Inflammatory macrophage treated with lipopolysaccharide for 4 hours (primary cell): ENCODE measurements at regions not wholly inside any gene's neighbourhood (a gene's known extent, or its start where the extent isn't known, plus 50 kb on each side); places are given as distances from the start of the nearest gene placed in this dataset.
"Not testable (repeated sequence)": the region's sequence is repeated elsewhere in the genome, so short reads cannot be mapped to it uniquely, and the experiment has no call there.

Experiments used
- DNase-seq: peaks from one replicate; pipeline ENCODE4 v3.0.0-alpha.2; 2020

GRCh38 chr7:115789473-115789872 lies 241.1 kb downstream of the TFEC start:
- not testable (repeated sequence) for DNase-seq

GRCh38 chr7:115782696-115783490 lies 247.7 kb downstream of the TFEC start:
- no peak for DNase-seq

GRCh38 chr7:115779561-115779960 lies 251.0 kb downstream of the TFEC start:
- no peak for DNase-seq

GRCh38 chr7:115775981-115776380 lies 254.6 kb downstream of the TFEC start:
- no peak for DNase-seq

- no peak for DNase-seq
These were observed 267.2 kb downstream of the TFEC start for GRCh38 chr7:115763347-115763746.

- DNase-seq, result no peak
These were observed 272.5 kb downstream of the TFEC start for GRCh38 chr7:115758025-115758424.

GRCh38 chr7:115754226-115754625 lies 276.3 kb downstream of the TFEC start:
- no peak for DNase-seq

- no peak for DNase-seq
These were observed 280.6 kb downstream of the TFEC start for GRCh38 chr7:115749924-115750323.

- no peak for DNase-seq
These were observed 282.3 kb downstream of the TFEC start for GRCh38 chr7:115748123-115748738.

GRCh38 chr7:115747174-115747573 lies 283.4 kb downstream of the TFEC start:
- no peak for DNase-seq

- no peak for DNase-seq
These were observed 290.5 kb downstream of the TFEC start for GRCh38 chr7:115740043-115740442.

GRCh38 chr7:115734641-115735040 lies 295.9 kb downstream of the TFEC start:
- DNase-seq, result no peak

- no peak for DNase-seq
These were observed 298.6 kb downstream of the TFEC start for GRCh38 chr7:115731796-115732471.

GRCh38 chr7:115728518-115728917 lies 302.0 kb downstream of the TFEC start:
- DNase-seq, result no peak

- no peak for DNase-seq
These were observed 306.0 kb downstream of the TFEC start for GRCh38 chr7:115724400-115725056.

- DNase-seq, result no peak
These were observed 308.1 kb downstream of the TFEC start for GRCh38 chr7:115722302-115722977.

GRCh38 chr7:115721293-115722217 lies 309.0 kb downstream of the TFEC start:
- DNase-seq, result no peak

GRCh38 chr7:115719963-115720362 lies 310.6 kb downstream of the TFEC start:
- DNase-seq, result no peak

GRCh38 chr7:115709664-115710063 lies 320.9 kb downstream of the TFEC start:
- no peak for DNase-seq

GRCh38 chr7:115708013-115708341 lies 322.6 kb downstream of the TFEC start:
- DNase-seq, result no peak

- no peak for DNase-seq
These were observed 323.1 kb downstream of the TFEC start for GRCh38 chr7:115707258-115708012.
